ENCODE measurements at regions not wholly inside any gene's neighbourhood (a gene's known extent, or its start where the extent isn't known, plus 50 kb on each side); places are given as distances from the start of the nearest gene placed in this dataset.
"Not testable (repeated sequence)": the region's sequence is repeated elsewhere in the genome, so short reads cannot be mapped to it uniquely, and the experiment has no call there.

DNA sequence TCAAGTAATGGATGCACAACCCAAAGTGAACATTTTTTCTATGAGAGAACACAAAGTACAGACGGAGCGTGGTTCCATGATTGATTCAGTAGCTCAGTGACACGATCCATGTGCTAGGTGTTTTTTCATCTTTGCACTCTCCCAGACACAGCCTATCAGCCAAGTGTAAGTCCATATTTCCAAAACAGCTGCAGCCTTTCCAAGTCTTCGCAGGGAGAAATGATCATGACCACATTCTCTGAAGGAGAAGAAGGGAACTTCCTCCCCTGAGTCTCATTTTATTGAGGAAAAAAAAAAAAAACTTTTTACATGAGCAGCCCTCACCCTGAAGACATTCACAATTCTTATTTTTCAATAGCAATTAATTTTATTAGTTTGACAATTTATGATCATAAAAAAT, 958.3 kb downstream of the LTN1 start:
- DNase-seq: not testable (repeated sequence)

DNA sequence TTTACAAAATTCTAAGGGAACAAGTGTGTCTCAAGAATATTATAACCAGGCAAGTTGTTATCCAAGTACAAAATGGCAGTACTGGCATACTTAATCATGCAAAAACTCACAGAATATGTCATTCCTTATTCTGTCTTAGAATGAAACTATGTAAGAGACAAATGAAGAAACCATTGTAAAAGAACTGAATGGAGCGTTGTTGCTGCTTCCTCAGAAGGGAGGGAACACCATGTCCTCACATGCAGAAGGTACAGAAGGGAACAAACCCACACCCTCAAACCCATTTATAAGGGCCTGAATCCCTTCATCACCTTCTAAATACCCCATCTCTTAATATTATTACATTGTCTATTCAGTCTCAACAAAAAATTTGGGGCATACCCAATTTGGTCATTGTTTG, 960.0 kb downstream of the LTN1 start:
- DNase-seq: not testable (repeated sequence)

DNA sequence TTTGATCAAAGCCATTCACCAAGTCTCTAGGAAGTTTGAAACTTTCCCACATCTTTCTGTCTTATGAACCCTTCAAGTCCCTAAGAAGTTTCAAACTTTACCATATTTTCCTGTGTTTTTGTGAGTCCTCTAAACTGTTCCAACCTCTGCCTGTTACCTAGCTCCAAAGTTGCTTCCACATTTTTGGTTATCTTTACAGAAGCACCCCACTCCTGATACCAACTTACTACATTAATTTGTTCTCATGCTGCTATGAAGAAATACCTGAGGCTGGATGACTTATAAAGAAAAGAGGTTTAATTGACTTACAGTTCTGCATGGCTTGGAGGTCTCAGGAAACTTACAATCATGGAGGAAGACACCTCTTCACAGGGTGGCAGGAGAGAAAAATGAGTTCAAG, 961.6 kb downstream of the LTN1 start:
- not testable (repeated sequence) for DNase-seq

DNA sequence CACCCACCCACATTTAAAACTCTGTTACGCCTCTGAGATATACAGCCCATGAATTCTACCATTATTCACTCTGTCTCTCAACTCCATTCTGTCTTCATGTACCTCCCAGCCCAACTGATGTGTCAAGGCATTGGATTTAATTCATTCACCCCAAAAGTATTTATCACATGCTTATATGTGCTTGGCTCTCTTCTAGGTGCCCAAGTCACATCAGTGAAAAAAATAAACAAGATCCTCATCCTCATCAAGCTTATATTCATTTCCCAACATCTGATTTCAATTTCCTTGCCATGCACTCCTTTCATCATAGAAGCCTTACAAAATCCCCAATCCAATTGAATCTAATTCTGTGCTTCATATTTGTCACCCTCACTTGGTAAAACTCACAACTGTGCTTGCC, 967.6 kb downstream of the LTN1 start:
- no peak for DNase-seq

DNA sequence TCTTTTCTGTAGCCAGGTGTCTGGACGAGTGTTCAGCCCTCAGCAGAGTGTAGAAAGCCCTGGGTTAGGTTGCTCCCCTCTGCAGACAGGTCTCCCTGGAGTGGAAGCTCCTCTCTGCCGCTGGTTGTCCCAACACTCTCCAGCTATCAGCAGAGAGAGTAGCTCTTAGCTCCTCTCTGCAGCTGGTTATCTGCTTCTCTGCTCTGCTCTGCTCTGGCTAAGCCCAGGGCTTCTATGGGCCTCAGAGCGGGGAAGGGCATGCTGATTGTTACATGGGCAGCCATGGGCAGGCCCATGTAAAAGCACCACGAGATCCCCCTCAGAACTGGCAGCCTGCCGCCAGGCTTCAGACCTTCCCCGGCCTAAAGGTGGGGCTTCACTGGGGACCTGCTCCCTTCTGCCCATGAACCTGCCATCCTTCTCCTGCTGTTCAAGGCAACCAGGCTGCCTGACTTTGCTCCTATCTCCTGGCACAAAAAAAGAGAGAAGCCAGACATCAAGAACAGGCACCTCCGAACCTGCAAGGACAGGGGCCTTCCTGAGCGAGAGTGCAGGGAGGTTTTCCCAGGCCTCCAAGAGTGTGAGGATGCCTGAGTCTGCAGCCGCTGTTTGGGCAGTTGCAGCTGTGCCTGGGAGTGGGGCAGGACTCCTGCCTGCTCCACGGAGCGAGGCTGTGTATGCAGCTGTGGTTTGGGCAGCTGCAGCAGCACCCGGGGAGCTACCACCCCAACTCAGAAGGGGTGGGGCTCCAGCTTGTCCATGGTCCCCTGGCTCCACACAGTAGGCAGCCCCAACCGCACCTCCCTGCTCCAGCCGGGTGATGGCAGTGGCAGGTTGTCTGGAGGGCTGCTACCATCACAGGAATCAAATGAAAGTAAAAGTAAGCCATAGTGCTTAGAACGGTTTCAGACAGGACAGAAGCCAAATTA, 973.7 kb downstream of the LTN1 start:
- DNase-seq: no peak

DNA sequence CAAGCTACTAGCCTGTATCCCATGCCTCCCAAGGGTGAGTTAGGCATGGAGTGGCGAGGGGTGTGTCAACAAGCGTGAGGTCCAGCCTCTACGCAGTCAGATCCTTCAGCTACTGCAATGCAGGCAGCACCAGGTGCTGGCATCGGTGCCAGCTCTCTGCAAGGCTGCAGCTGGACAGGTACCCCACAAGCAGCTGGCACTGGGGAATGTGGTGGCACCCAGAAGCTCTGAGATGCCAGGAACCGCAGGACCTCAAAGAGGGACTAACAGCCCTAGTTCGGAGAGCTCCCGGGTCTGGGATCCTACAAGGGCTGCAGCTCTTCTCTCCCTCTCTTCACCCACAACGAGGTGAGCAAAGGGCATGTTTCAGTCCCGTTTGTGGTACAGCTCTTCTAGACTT, 974.5 kb downstream of the LTN1 start:
- DNase-seq: no peak

DNA sequence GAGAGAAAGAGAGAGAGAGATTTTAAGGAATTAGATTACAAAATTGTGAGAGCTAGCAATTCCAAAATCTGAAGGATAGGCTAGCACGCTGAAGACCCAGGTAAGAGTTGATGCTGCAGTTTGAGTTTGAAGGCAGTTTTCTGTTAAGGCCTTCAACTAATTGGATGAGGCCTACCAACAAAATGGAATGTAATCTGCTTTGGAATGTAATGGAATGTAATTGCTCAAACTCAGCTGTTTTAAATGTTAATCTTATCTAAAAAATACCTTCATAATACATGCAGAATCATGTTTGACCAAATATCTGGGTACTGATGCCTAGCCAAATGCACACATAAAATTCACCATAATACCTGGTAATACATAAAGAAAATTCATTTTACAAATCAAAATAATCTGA, 976.1 kb downstream of the LTN1 start:
- no peak for DNase-seq

DNA sequence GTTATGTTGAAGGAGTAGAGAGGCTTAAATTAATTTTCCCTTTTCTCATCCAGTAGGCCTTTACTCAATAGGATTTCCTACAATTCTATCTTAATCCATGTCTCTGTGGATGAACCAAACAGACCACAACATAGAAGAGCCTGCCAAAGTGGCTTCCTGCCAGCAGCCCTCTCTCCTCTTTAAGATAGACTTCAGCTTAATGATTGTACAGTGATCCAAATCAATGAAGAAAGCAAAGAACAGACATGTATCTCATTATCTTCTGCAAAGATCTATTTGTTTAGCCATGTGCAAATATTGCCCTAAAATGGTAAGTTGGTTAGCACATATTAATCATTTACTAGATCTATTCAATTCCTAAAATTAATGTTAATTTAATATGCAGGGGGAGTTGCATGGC, 979.6 kb downstream of the LTN1 start:
- DNase-seq: not testable (repeated sequence)

DNA sequence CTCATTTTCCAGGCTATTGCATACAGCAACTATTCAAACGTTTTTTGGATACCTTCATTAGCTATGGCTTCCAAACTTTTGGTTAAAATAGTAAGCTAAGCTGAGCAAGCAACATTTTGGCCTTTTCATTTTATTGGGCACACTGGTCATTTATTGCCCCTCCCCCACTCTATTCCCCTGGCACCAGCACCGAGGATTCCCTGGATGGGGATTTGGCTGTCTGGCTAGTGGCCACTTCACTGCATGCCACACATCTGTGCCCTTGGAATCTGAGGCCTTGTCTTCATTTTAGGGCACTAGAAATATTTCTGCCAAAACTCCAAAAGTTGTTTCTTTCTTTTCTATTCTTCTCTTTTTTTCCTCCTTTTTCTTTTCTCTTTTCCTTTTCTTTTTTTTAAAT, 980.7 kb downstream of the LTN1 start:
- DNase-seq: not testable (repeated sequence)

DNA sequence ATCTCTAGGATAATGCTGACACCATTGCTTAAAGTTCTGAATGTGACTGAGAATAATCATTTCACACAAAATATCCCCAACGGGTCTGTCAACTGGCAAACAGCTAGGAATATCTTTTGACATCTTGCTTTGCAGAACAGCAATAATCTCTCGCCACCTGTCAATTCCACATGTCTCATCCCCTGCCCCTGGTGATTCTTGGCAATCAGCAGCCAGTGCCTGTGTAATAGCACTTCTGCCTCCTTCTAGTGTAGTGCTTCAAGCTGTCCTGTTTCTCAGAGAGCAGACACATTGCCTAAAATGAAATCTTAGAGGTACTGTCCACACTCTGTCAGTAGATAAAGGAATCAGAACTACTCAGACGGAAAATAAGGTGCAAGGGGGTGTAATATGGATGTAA, 984.4 kb downstream of the LTN1 start:
- not testable (repeated sequence) for DNase-seq

DNA sequence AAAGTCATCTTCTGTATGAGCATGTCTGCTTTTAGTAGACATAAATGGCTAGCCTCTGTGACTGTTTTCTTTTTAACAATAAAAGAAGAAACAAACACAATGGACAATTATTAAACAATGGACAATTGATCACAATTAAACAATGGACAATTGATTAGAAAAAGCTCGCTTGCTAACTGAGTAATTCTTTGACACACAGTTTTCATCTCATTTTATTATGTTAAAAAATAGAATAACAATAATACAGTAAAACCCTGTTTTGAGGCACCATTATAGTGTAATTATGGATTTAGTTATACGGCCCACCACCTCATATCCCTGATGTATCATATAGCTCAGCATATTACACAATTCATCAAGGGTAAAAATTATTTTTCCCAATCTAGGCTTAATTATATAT, 989.0 kb downstream of the LTN1 start:
- not testable (repeated sequence) for DNase-seq

DNA sequence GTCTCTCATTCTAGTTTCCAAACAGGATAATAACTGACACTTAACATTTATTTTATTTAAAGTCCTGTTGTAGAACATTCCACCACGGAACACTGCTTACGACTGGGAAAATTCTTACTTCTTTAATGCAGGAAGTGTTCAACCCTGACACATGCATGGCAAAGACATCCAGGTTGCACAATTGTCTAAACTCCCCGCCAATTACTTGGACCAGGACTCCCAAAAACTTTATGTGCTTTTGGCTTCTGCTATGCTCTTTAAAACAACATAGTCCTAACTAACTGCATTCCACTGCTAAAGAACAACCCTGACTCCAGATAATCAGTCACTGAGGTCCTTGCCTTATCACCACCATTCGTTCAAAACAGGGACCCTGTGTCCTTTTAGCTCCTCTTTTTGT, 995.8 kb downstream of the LTN1 start:
- not testable (repeated sequence) for DNase-seq

DNA sequence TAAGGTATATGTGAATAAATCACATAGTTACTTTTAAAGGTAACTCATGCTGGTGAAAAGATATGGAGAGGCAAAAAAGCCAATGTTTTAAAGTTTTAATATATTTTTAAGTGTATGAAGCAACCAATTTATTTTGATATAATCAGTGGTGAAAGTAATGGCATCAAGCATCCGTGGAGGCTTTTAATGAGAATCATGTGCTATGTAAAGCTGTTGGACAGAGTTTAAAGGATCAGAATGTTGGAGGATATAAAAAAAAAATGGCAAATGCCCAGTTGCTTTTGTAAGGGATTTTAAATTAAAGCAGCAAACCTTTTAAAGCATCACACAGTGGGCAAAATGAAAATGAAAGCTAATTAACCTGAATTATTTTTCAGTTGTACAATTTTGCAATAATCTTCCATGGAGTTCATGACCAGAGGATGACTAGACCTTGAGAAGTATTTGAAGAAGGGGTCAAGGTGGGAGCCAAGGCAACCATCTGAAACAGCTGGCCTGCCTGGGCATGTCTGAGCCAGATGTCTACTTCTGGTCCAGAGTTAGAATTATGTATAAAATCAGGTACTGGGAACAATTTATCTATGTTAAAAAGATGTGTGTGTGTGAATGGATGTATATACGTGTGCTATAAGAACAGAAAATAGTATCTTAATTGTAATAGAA, 1007.9 kb downstream of the LTN1 start:
- not testable (repeated sequence) for DNase-seq

DNA sequence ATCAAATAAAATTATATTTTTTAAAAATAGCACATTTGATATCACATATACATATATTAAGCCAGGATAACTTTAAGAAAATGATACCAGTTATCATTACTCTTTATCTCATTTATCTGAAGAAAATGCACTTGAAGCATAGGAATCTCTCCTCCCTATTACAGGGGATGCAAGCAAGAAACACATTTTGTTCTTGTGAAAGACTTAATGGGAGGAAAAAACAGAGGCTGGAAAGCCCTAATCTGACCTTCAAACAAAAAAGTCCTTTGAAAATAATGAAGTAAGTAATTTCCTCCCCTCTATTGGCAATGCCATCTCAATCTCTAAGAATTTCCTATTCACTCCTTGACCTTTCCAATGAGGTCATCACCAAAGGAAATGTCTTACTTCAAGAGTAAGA, 1012.6 kb upstream of the ADAMTS5 start:
- not testable (repeated sequence) for DNase-seq

DNA sequence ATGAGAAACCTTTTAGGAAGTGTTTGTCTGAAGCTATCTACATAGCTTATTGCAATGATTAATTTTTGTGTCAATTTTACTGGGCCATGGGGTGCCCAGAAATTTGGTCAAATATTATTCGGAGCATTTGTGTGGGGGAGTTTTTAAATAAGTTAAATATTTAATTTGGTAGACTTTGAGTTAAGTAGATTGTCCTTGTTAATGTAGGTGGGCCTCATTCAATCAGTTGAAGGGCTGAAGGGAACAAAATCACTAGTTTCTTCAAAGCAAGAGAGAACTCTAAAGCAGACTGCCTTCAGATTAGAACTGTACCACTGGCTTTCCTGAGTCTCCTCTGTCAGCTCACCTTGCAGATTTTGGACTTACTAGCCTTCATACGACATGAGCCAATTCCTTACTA, 1008.6 kb upstream of the ADAMTS5 start:
- DNase-seq: no peak

DNA sequence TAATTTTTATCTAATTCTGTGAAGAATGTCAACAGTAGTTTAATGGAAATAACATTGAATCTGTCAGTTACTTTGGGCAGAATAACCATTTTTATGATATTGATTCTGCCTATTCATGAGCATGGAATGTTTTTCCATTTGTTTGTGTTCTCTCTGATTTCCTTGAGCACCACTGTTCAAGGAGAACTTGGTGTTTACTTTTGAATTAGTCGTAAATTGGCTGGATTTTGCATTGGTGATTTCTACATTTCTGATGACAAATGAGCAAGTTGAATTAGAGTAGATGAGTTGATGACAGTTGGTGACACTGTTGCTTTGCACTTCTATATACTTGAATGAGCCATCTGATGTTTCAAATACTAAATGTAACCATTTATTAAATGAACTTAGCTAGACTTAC, 1007.3 kb upstream of the ADAMTS5 start:
- not testable (repeated sequence) for DNase-seq

DNA sequence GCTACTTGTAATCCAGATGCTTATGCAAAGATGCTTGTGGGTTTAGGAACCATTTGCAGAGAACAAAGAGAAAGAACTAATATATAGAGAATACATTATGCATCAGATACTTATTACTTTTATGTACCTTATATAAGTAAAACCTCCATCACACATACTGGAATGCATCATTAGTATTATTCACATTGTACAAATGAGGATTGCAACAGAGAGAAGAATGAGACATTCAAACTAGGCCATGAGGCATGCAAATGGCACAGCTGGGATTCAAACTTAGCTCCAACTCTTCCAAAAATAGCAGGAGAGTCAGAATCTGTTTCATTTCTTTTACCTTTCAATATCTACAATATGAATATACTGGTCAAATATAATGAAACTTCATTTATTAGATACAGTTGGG, 1001.4 kb upstream of the ADAMTS5 start:
- not testable (repeated sequence) for DNase-seq

DNA sequence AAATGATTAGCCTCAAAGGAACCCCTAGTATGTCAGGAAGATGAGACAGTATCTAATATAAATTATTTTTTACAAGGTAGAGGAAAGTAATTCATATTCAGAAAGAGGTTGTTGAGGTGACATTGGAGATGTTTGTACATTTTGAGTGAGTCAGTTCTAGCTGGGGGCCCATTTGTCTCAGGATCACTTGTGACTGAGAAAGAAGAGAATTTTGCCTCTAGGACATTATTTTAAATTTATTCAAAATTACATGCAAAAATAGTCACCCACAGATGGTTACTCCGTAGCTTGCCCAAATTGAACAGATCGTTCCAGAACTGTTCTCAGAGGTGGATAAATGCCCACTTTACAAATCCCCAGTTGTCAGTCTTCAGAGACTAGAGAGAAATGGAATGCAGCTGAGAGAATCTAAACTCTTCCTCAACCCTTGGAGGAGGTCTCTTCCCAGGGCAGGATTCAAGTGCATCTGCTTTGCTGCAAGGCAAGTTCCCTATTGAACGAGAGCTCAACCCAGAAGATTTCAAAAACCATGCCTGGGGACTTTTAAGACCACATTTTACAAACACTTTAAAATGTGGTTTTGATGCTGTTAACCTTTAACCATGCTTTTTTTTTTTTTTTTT, 987.8 kb upstream of the ADAMTS5 start:
- DNase-seq: no peak

DNA sequence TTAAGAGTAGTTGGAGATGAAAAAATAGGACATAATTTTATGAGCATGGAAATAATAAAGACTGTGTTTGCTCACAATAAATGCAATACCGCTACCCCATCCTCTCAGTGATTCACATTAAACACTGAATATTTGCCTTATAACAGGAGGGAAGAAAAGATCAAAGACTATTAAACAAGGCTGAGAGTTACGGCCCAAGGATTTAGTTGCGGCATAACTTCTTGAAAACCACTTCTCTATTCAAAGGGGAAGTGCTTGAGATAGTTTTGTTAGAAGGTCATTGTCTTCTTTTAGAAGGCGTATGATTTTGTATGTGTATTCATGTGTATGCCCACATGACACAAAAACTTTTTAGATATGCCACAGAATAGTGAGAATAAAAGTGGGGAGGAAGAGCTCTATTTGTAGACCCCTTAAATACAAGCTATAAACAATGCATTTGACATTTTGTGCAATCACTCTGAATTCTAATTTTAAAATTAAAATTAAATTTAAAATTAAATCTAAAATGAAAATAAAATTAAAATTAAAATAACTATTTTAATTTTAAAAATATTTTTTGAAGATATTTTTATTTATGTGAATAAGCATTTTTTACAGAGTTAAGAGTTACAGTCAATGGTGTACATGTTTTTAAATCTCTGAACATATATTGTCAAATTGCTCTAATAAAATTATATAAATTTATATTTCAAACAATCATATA, 986.6 kb upstream of the ADAMTS5 start:
- DNase-seq: no peak

DNA sequence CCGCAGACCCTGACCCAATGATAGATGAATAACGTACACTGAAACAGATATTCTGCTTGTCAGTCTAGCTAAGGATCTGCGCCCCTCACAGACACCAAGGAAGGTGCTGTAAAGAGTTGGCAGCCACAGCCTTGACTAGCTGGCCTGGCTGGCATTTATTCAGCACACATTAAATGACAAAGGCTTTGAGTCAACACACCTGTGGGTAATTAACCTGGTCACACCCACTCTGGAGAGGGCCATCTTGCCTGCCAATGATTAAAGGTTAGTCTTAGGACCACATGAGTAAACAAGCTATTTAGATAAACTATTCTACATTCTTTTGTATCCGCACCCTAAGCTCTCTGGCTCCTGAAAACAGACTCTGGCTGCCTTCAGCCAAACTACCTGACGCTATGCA, 982.2 kb upstream of the ADAMTS5 start:
- not testable (repeated sequence) for DNase-seq

DNA sequence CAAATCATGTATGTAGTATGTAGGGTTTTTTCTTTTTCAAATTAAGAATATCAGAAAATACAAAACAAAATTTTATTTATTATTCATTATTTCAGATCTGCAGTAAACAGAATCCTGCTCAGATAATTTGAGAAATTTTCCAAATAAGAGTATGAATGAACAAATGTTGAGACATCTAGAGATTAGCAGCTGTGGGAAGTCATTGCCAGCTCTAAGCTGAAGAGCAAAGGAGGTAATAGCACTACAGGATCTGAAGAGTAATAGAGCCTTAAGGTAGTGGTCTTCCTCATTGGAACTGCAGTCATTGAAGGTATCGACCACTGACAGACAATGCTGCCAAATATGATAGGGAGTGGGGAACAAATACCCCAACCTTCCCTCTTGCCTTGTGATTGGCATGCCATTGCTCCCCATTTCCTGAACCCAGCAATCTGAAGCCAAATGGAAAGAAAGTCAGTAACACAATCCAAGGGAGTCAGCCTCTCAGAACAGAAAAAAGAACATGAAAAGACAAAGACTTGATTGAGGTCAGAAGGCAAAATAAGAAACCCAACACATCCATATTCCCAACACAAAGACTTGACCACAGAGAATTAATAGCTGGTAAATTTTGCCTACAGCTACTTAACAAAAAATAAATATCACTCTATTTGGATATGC, 963.4 kb upstream of the ADAMTS5 start:
- not testable (repeated sequence) for DNase-seq

DNA sequence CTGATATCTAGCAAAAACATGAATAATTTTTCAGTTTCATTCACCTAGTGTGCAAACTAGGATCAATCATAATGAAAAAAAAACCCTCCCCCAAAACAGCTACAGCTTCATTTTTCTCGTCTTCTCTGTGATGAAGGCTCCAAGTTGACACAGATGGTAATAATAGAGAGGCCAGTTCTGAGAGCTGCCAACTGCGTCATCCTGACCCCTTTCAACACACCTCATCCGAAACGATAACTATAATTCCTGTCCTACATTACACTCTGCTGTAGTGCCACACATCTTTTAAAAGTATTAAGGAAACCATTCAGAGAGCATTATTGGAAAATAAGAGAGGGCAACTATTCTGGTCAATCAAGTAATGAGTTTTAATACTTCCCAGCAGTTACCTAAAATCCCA, 962.3 kb upstream of the ADAMTS5 start:
- DNase-seq: not testable (repeated sequence)
